EH (cell line): ENCODE measurements at regions not wholly inside any gene's neighbourhood (a gene's known extent, or its start where the extent isn't known, plus 50 kb on each side); places are given as distances from the start of the nearest gene placed in this dataset.

Source experiments
- DNase-seq: peaks from one replicate; pipeline ENCODE4 v3.0.0-alpha.2; 2015; ENCODE audit warnings: low read depth

GRCh38 chr9:91040371-91041215 lies 239.0 kb downstream of the SYK start:
- no peak for DNase-seq

DNA sequence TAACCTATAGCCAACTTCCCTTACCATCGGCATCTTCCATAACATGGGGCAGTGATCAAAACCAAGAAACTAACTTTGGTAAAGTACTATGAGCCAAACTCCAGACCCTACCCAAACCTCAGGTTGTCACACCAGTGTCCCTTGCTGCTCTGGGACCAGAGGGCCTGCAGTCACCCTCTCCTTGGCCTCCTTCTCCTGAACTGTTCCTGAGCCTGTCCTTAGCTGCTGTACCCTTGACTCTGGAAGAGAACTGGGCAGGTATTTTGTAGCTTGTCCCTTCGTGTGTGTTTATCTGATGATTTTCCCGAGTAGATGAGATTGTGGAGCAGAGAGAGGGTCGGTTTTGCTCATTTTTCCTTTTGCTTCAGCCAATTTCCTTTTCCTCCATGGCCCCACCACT lies 240.4 kb downstream of the SYK start:
- DNase-seq, result no peak

DNA sequence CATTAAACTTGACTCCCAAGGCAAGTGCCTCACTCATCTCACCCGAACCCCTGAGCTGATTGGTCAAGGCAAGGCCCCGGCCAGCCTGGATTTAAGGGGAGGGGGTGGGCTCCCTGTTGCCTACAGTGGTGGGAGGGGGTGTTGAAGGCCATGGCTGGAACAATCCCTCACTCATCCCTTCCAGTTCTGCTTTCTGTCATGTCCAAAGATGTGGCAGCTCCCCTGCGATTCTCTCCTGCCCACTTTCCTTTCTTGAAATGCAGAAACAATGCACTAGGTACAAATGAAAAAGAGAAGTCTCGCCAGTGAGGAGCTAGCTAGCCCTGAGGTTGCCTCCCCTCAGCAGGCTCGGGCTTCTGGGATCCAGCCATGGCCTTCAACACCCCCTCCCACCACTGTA lies 240.9 kb downstream of the SYK start:
- DNase-seq, result no peak

DNA sequence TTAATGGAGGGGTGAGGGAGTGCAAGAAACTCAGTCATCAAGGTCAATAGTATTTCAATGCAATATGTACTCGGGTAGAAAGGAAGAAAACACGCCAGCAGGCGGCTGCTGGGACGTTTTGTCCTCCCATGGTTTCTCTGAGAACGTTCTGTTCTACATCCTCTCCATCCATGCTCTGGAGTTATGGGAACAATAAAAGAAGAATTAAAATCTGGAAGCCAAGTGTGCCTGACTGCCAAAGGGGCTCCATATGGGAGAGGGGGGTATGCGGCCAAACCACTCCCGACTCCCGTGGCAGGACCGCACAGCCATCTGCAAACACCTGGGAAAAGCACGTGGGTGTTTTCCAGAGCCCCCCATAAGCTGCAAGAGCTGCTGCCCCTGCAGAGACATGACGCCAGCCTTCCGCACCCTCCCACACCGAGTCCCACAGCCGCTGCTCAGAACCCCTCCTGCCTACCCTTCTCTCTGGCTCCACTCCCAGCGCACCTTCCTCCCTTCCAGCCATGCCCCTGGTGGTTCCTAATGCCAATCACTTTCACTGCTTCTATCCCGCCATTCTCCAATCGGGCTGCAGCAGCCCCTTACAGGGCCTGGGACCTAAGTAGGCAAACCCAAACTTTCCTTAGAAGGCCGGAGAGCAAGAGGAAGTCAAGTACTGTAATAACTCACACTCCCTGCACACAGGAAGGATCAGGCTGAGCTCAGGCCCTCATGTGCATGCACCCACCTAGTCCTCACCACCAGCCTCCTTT lies 241.6 kb downstream of the SYK start:
- no peak for DNase-seq

GRCh38 chr9:91043811-91044175 lies 242.2 kb downstream of the SYK start:
- DNase-seq, result no peak

DNA sequence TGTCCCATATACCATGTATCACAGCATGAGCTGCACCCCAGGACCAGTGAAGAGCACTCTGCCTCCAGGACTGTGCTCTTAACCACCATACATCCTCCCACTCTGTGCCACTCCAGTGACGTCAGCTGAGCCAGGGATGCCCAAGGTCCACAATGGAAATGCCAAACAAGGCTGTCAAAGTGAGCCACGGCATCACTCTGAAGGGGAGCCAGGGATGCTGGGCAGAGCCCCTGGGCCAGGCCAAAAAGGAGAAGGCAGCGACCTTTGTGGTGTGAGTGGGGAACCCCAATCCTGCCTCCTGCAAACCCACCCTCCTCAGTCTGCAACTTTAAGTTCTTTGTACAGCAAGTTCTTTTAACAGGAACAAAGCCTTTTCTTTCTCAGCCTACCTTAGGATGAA lies 242.7 kb downstream of the SYK start:
- no peak for DNase-seq

- DNase-seq, result no peak
Observed at GRCh38 chr9:91045041-91045440, 243.4 kb downstream of the SYK start.

DNA sequence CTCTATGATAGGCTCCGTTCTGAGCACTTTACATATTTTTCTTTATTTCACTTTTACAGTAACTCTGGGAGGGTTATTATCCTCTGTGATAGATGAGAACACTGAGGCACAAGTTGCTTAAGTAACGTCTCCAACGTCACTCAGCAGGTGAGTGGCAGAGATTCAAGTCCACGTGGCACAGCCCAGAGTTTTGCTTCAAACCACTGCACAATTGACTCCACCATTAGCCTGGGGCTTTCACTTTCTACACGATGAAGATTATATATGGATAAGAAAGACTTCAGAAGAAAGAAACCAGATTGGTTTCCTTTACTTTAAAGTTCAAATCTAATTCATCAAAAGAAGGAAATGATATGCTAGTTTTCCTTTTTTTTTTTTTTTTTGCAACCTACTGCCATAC lies 245.9 kb downstream of the SYK start:
- no peak for DNase-seq

GRCh38 chr9:91047993-91048607 lies 246.5 kb downstream of the SYK start:
- DNase-seq, result peak; percentile 97

- DNase-seq, result no peak
Observed at GRCh38 chr9:91048749-91049148, 247.1 kb downstream of the SYK start.

- DNase-seq, result no peak
Observed at GRCh38 chr9:91053824-91054223, 252.2 kb downstream of the SYK start.

DNA sequence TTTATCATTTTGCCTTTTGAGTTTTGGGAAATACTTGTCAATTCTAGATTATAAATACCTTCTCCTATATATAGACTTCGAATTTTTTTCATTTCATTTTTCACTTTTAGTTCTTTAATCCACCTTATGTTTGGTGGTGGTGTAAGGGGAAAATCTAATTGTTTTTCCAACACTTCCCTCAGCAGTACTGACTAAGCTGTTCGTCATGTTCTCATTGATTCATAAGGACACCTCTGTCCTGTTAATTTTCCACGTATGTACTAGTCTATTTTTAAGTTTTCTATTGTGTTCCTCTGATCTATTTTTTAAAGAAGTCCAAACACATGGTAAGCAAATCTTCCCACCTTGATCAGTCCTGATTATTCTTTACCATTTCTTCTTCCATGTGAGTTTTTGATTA lies 254.2 kb downstream of the SYK start:
- DNase-seq, result no peak

- no peak for DNase-seq
Observed at GRCh38 chr9:91056486-91056885, 254.9 kb downstream of the SYK start.

DNA sequence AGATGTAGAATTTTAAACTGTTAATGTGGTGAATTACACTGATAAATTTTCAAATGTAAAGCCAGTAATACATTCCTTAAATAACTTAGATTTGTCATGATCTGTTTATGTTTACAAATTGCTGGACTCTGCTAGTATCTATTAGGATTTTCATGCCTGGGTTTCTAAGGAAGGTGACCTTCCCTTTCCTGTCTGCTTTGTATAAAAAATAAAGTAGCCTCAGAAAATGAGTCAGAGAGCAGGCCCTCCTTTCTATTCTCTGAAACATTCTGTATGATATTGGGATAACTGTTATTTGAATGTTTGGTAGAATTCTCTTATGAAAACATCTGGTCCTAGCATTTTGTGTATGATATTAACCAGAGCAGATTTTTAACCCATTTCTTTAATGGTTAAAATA lies 255.3 kb downstream of the SYK start:
- peak; percentile 50 for DNase-seq

- peak; percentile 39 for DNase-seq
Observed at GRCh38 chr9:91059713-91060112, 258.1 kb downstream of the SYK start.

- peak; percentile 97 for DNase-seq
Observed at GRCh38 chr9:91060520-91061343, 259.1 kb downstream of the SYK start.

GRCh38 chr9:91061506-91061905 lies 259.9 kb downstream of the SYK start:
- DNase-seq, result no peak

GRCh38 chr9:91062281-91062680 lies 260.7 kb downstream of the SYK start:
- DNase-seq, result no peak

DNA sequence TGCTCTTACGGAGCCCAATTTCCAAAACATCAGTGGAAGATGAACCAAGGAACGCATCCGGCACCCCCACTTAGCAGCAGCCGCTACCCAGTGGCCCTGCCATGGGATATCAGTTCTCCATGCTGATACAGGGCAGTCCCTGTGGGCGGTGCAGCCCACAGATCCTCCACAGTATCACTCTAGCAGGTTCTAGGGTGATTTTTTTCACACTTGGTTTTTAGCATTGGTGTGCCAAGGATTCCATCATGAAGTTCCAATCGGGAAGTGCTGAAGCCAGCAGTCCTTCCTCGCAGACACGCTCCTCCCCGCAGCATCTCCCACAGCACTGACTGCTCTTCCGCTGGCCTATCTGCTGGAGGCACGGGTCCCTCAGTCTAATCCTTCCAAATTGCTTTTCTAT lies 261.9 kb downstream of the SYK start:
- no peak for DNase-seq

DNA sequence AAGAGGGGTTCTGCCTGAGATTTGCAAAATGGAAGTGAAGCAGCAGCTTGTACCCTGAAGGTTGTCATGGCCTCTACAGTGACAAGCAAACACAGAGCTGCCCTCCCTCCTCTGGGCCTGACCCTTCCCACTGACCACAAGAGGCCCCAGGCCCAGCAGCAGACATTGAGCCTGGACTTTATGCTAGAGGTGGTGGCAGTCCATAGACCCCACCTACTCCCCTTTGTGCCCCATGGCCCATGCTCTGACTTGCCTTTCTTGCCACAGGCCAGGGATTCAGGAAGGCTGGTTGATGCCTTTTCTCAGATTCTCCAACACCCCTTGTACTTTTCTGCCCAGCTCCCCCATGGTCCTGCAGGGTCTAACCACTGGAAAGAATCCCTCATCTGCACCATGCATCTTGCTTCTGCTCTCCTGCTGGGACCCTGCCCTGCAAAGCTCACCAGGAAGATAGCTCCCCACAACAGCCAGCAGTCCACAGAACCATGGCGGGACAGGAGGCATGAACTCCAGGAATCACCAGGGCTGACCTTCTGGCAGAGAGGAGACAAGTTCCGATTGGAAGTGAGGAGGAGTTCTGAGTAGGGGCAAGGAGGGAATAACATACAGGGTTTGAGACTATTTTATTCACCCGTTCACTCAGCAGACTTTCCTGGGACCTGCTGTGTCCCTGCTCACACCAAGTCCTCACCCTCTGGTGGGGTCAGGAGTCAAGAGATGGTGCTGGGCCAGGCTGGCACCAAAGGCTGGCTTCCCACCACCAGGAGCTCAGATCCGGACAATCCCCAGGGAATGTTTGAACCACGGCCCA lies 263.8 kb downstream of the SYK start:
- no peak for DNase-seq

DNA sequence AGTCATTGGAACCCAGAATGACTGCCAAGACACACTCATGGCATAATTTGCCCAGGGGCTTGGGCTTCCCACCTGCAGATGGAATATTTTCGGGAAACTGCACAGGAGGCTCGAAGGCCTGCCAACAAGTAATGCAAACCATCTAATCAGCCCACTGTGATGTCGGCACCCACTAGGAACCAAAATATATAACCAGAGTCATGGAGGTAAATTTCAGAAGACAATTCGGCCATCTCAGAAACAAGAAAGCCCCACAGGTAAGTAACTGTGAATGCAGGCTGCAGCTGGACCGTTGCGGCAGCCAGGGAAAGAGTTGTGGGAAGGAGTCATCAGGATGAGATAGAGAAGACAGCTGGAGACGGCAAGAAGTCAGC lies 264.4 kb downstream of the SYK start:
- no peak for DNase-seq
